HepG2 (cell line): ENCODE measurements at regions not wholly inside any gene's neighbourhood (a gene's known extent, or its start where the extent isn't known, plus 50 kb on each side); places are given as distances from the start of the nearest gene placed in this dataset.

Experiments
- ATAC-seq: fragments of 200-7000 bp; cut with Tn5 transposase; 3 replicates; pipeline ENCODE4 v1.9.1; 2020; ENCODE audit warnings: mild to moderate bottlenecking, moderate library complexity
- BruUV-seq: library from RNA; stranded (reverse); fragments of 400-500 nt; replicated peaks from 2 replicates; lab custom pipeline; 2021; lab: Mats Ljungman, UMichigan
- CTCF ChIA-PET: fragments of 300-600 bp; formaldehyde crosslinking; extraction: SDS; loops from one replicate; lab custom pipeline; 2021; ENCODE audit warnings: low total read pairs, inconsistent platforms, low intra/inter-chr PET ratio; lab: Yijun Ruan, JAX
- POLR2A ChIA-PET: fragments of 350-600 bp; sonication (Branson Sonifier 250); formaldehyde crosslinking; loops from one replicate; lab custom pipeline; 2020; ENCODE audit warnings: antibody characterized with exemption, inconsistent platforms; lab: Yijun Ruan, JAX
- DNase-seq: peaks from one replicate; pipeline ENCODE4 v3.0.0-alpha.2; 2015; ENCODE audit warnings: low spot score
- FAIRE-seq: peaks from 3 replicates; lab custom pipeline; 2011; peaks lifted over from hg19 to GRCh38; lab: Jason Lieb, UNC
- H2AFZ ChIP-seq: one replicate; pipeline ENCODE4 v1.6.1; 2011; ENCODE audit warnings: low read length, inconsistent platforms
- H3K27ac ChIP-seq: fragments of 300-600 bp; 3 replicates; pipeline ENCODE4 v1.8.0; 2011; ENCODE audit warnings: mixed run types, mild to moderate bottlenecking, mixed read lengths, low read length, inconsistent platforms; ENCODE audit not compliant: insufficient read depth; ENCODE audit errors: extremely low read length
- H3K27me3 ChIP-seq, 2 experiments: fragments of 200-600 bp in 1 of 2; 2 replicates in 1 of 2; 3 replicates in 1 of 2; pipeline versions ENCODE4 v1.6.0 to v1.8.0; 2011; ENCODE audit warnings: low read length in 2 of 2, mild to moderate bottlenecking in 2 of 2, moderate library complexity in 2 of 2, inconsistent platforms in 1 of 2; ENCODE audit not compliant: insufficient read depth in 2 of 2, control insufficient read depth in 1 of 2
- H3K36me3 ChIP-seq, 2 experiments: fragments of 200-600 bp in 1 of 2; replicated peaks in 1 of 2; 2 replicates in 1 of 2; 3 replicates in 1 of 2; pipeline versions ENCODE4 v1.5.1 to v1.8.0; 2011; ENCODE audit warnings: low read length in 2 of 2, inconsistent platforms in 1 of 2; ENCODE audit not compliant: insufficient read depth in 2 of 2, control insufficient read depth in 1 of 2
- H3K4me1 ChIP-seq: 2 replicates; pipeline ENCODE4 v1.5.1; 2012; ENCODE audit warnings: low read length, inconsistent platforms; ENCODE audit not compliant: insufficient read depth
- H3K4me2 ChIP-seq: 2 replicates; pipeline ENCODE4 v1.6.0; 2011; ENCODE audit warnings: low read depth, low read length, inconsistent platforms
- H3K4me3 ChIP-seq, 3 experiments: fragments of 200-600 bp in 1 of 3; sonication (generic), shearing (Covaris generic) in 1 of 3; replicated peaks in 1 of 3; 2 replicates each; pipeline ENCODE4 v1.5.1; 2011 to 2016; ENCODE audit warnings: low read length in 3 of 3, inconsistent platforms in 2 of 3, low read depth in 2 of 3, mild to moderate bottlenecking in 2 of 3, control low read depth in 1 of 3, mixed read lengths in 1 of 3; ENCODE audit not compliant: insufficient read depth in 1 of 3
- H3K79me2 ChIP-seq: one replicate; pipeline ENCODE4 v1.6.1; 2011; ENCODE audit warnings: low read length, inconsistent platforms; ENCODE audit not compliant: insufficient read depth
- H3K9ac ChIP-seq: 2 replicates; pipeline ENCODE4 v1.6.0; 2011; ENCODE audit warnings: mild to moderate bottlenecking, low read depth, low read length, inconsistent platforms; ENCODE audit not compliant: insufficient read depth
- H3K9me3 ChIP-seq: 2 replicates; pipeline ENCODE4 v1.5.1; 2012; ENCODE audit warnings: mild to moderate bottlenecking, low read length
- H4K20me1 ChIP-seq: 2 replicates; pipeline ENCODE4 v1.6.0; 2011; ENCODE audit warnings: inconsistent platforms, mild to moderate bottlenecking, low read length, moderate library complexity; ENCODE audit not compliant: insufficient read depth
- CHCHD3 ChIP-seq: sonication (generic); formaldehyde crosslinking; IDR thresholded peaks from 2 replicates; pipeline ENCODE4 v1.8.0; 2022; ENCODE audit warnings: mild to moderate bottlenecking, missing genetic modification reagents, moderate library complexity
- EP300 ChIP-seq, 3 experiments: sonication (generic) in 1 of 3; formaldehyde crosslinking in 1 of 3; IDR thresholded peaks; 2 replicates each; pipeline versions ENCODE4 v1.5.1 to v1.6.1; 2011 to 2020; ENCODE audit warnings: low read depth in 2 of 3, low read length in 2 of 3, borderline replicate concordance in 1 of 3, improper control_type of control experiment in 1 of 3, mild to moderate bottlenecking in 1 of 3, missing genetic modification reagents in 1 of 3, moderate library complexity in 1 of 3
- FOXM1 ChIP-seq: sonication (generic); formaldehyde crosslinking; IDR thresholded peaks from 2 replicates; pipeline ENCODE4 v1.5.0; 2020; ENCODE audit warnings: missing genetic modification reagents
- MAFK ChIP-seq, 2 experiments: IDR thresholded peaks in 1 of 2; conservative IDR thresholded peaks in 1 of 2; 2 replicates each; pipeline ENCODE4 v1.6.1; 2011; ENCODE audit warnings: improper control_type of control experiment in 2 of 2, low read length in 2 of 2
- MAZ ChIP-seq, 2 experiments: sonication (generic) in 1 of 2; formaldehyde crosslinking in 1 of 2; IDR thresholded peaks; 2 replicates each; pipeline versions ENCODE4 v1.5.0 to v1.6.1; 2012 to 2020; ENCODE audit warnings: low read depth in 2 of 2, mild to moderate bottlenecking in 2 of 2, borderline replicate concordance in 1 of 2, improper control_type of control experiment in 1 of 2, low read length in 1 of 2, missing genetic modification reagents in 1 of 2, moderate library complexity in 1 of 2
- MIER2 ChIP-seq: IDR thresholded peaks from 2 replicates; pipeline ENCODE4 v1.6.1; 2016; ENCODE audit warnings: missing biosample characterization, missing genetic modification reagents
- POLR2A ChIP-seq, 2 experiments: IDR thresholded peaks; 2 replicates each; pipeline ENCODE4 v1.6.1; 2011; ENCODE audit warnings: low read depth in 2 of 2, low read length in 2 of 2, mild to moderate bottlenecking in 1 of 2, moderate library complexity in 1 of 2; ENCODE audit not compliant: insufficient read depth in 1 of 2
- ZKSCAN5 ChIP-seq: sonication (generic); formaldehyde crosslinking; IDR thresholded peaks from 2 replicates; pipeline ENCODE4 v1.5.1; 2020; ENCODE audit warnings: mild to moderate bottlenecking, missing genetic modification reagents
- ZNF276 ChIP-seq: sonication (generic); formaldehyde crosslinking; IDR thresholded peaks from 2 replicates; pipeline ENCODE4 v1.4.0; 2020; ENCODE audit warnings: mild to moderate bottlenecking, low read depth, missing genetic modification reagents
- ZNF335 ChIP-seq: sonication (generic); formaldehyde crosslinking; IDR thresholded peaks from 2 replicates; pipeline ENCODE4 v1.4.0; 2020; ENCODE audit warnings: missing genetic modification reagents
- ZNF34 ChIP-seq: sonication (generic); formaldehyde crosslinking; IDR thresholded peaks from 2 replicates; pipeline ENCODE4 v1.4.0; 2020; ENCODE audit warnings: mild to moderate bottlenecking, missing genetic modification reagents, borderline replicate concordance
- ZNF781 ChIP-seq: sonication (generic); formaldehyde crosslinking; IDR thresholded peaks from 2 replicates; pipeline ENCODE4 v1.5.1; 2020; ENCODE audit warnings: borderline replicate concordance, mild to moderate bottlenecking, missing genetic modification reagents; ENCODE audit errors: not compliant biosample characterization
- WGBS: methylation state at CpG from one replicate; pipeline ENCODE4 v1.1.6; 2017; ENCODE audit warnings: low lambda C conversion rate; 5-methylcytosine and 5-hydroxymethylcytosine counted together
- in situ Hi-C: cut with HindIII; loops from 2 replicates; pipeline ENCODE4 v1.10.0; 2017; ENCODE audit warnings: low pct_unique_long_range_greater_than_20kb; ENCODE audit not compliant: extremely low pct_ligation_motif_present
- intact Hi-C: fragments of 100-400 bp; cut with micrococcal nuclease; formaldehyde crosslinking; loops from one replicate; pipeline ENCODE4 v1.10.0; 2022; ENCODE audit not compliant: unreplicated experiment
- TF ChIP-seq, protein P1 (sequence below): sonication (generic); formaldehyde crosslinking; IDR thresholded peaks from 2 replicates; pipeline ENCODE4 v1.9.0; 2021; ENCODE audit warnings: missing genetic modification reagents, borderline replicate concordance

- no peaks in the 10 kb centered on the region for H3K9me3 ChIP-seq
- no peak overlapping the region for H2AFZ ChIP-seq
- intact Hi-C loops, result no loop called here
- ChIA-PET CTCF (no interaction called here), POLR2A (no interaction called here)
- H4K20me1 ChIP-seq, result no peaks in the 10 kb centered on the region
- BruUV-seq, result no TSS peak
- no peaks in the 10 kb centered on the region for H3K79me2 ChIP-seq
- no peak overlapping the region for H3K27ac ChIP-seq
- peaks cover 1 to 30% of the 10 kb centered on the region in 2 experiments; a peak in 3 of 5 replicates for H3K27me3 ChIP-seq
- no peak overlapping the region for H3K4me3 ChIP-seq
- H3K4me2 ChIP-seq, result no peak overlapping the region
- no peaks in the 10 kb centered on the region for H3K4me1 ChIP-seq
- WGBS, result 6% methylated on average over 3 of the region's 3 CpGs
- no peaks in the 10 kb centered on the region for H3K36me3 ChIP-seq
- no peak overlapping the region for H3K9ac ChIP-seq
- ATAC-seq (no peak), DNase-seq (no peak), FAIRE-seq (no peak)
- in situ Hi-C loops, result no loop called here
- TF ChIP-seq CHCHD3 (CRISPR knock-in tag) (no peak), MIER2 (CRISPR knock-in tag) (no peak), MAFK (conservative IDR thresholded peaks at IDR 0.05 in 1 of 2, IDR thresholded peaks at IDR 0.05 in 1 of 2; ENCODE audit: low read length in 2 of 2) (no peak), ZNF276 (CRISPR knock-in tag) (no peak), MAZ (IDR thresholded peaks at IDR 0.05; ENCODE audit: borderline replicate concordance, low read depth, low read length) (no peak), MAZ (CRISPR knock-in tag; IDR thresholded peaks at IDR 0.05; ENCODE audit: low read depth) (no peak), ZNF34 (no peak), POLR2A (IDR thresholded peaks at IDR 0.05; ENCODE audit: insufficient read depth in 1 of 2, low read depth in 2 of 2, low read length in 2 of 2) (no peak)
Measured at GRCh38 chr15:98276018-98276417, 315.5 kb downstream of the ARRDC4 start.

GRCh38 chr15:98277602-98278001 lies 317.1 kb downstream of the ARRDC4 start:
- DNase-seq, result no peak
- no peaks in the 10 kb centered on the region for H3K36me3 ChIP-seq
- H2AFZ ChIP-seq, result no peak overlapping the region
- intact Hi-C loops (no loop called here), in situ Hi-C loops (no loop called here)
- no TSS peak for BruUV-seq
- H3K4me3 ChIP-seq, result no peak overlapping the region
- H3K4me2 ChIP-seq, result no peak overlapping the region
- POLR2A ChIA-PET, result no interaction called here
- H4K20me1 ChIP-seq, result no peaks in the 10 kb centered on the region
- no peak for ATAC-seq
- H3K9ac ChIP-seq, result no peak overlapping the region
- no peaks in the 10 kb centered on the region for H3K79me2 ChIP-seq
- no peaks in the 10 kb centered on the region for H3K4me1 ChIP-seq
- no peak overlapping the region for H3K27ac ChIP-seq
- peaks cover 1 to 38% of the 10 kb centered on the region in 2 experiments; a peak in 4 of 5 replicates for H3K27me3 ChIP-seq
- WGBS, result 0% methylated on average over 5 of the region's 6 CpGs
- CTCF ChIA-PET, result no interaction called here
- no peaks in the 10 kb centered on the region for H3K9me3 ChIP-seq
- FAIRE-seq, result no peak
- TF ChIP-seq ZNF335 (CRISPR knock-in tag), result no peak
- no peak for TF ChIP-seq CHCHD3 (CRISPR knock-in tag)
- TF ChIP-seq EP300 (IDR thresholded peaks at IDR 0.05; ENCODE audit: low read depth in 2 of 2, low read length in 2 of 2), result no peak
- TF ChIP-seq EP300 (CRISPR knock-in tag; IDR thresholded peaks at IDR 0.05; ENCODE audit: borderline replicate concordance), result no peak
- TF ChIP-seq ZKSCAN5 (CRISPR knock-in tag), result no peak
- TF ChIP-seq FOXM1 (CRISPR knock-in tag), result no peak
- TF ChIP-seq ZNF781 (CRISPR knock-in tag), result no peak
- TF ChIP-seq, protein P1, sequence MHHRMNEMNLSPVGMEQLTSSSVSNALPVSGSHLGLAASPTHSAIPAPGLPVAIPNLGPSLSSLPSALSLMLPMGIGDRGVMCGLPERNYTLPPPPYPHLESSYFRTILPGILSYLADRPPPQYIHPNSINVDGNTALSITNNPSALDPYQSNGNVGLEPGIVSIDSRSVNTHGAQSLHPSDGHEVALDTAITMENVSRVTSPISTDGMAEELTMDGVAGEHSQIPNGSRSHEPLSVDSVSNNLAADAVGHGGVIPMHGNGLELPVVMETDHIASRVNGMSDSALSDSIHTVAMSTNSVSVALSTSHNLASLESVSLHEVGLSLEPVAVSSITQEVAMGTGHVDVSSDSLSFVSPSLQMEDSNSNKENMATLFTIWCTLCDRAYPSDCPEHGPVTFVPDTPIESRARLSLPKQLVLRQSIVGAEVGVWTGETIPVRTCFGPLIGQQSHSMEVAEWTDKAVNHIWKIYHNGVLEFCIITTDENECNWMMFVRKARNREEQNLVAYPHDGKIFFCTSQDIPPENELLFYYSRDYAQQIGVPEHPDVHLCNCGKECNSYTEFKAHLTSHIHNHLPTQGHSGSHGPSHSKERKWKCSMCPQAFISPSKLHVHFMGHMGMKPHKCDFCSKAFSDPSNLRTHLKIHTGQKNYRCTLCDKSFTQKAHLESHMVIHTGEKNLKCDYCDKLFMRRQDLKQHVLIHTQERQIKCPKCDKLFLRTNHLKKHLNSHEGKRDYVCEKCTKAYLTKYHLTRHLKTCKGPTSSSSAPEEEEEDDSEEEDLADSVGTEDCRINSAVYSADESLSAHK (CRISPR knock-in tag), result no peak
